NCI-H2029 treated with DMSO at 0.1 percent for 48 hours (cell line): ENCODE measurements at regions not wholly inside any gene's neighbourhood (a gene's known extent, or its start where the extent isn't known, plus 50 kb on each side); places are given as distances from the start of the nearest gene placed in this dataset.

ENCODE experiments used
- DNase-seq: peaks from one replicate; lab custom pipeline; 2025; lab: John Stamatoyannopoulos, UW

DNA sequence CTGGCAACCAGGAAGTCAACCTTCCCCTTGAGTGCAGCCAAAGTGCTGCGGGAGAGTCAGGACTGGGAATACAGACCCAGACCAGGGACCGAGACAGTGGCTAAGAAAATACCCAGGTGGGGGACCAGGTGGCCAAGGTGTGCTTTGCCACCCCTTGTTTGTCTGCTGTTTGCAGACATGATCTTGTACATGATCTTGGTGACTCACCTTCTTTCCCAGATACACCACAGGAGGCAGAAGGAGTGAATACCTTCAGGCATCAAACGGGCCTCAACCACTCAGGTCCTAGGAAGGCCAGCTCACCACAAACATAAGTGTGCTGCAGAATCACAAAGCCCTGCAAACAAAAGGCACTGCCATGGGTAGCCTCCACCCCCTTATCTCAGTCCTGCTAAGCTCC lies 62.0 kb downstream of the CNGA2 start:
- no peak for DNase-seq

DNA sequence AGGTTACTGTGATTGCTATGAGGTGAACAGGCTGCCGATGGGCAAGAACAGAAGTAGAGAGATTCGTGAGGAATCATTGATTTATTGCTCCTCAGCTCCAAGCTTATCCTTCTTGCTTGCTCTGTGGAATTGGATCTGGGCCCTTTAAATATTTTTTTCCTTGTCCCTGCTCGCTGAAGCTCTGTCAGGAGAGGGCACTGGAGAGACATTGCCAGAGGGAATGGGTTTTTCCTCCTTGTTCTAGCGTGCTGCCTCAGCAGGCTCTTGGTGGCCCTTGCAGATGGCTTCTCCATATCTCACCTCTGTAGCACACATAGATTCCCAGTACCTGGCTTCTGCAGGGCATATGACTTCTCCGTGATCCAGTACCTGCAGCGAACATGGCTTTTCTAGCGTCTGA lies 67.4 kb downstream of the CNGA2 start:
- DNase-seq, result no peak

DNA sequence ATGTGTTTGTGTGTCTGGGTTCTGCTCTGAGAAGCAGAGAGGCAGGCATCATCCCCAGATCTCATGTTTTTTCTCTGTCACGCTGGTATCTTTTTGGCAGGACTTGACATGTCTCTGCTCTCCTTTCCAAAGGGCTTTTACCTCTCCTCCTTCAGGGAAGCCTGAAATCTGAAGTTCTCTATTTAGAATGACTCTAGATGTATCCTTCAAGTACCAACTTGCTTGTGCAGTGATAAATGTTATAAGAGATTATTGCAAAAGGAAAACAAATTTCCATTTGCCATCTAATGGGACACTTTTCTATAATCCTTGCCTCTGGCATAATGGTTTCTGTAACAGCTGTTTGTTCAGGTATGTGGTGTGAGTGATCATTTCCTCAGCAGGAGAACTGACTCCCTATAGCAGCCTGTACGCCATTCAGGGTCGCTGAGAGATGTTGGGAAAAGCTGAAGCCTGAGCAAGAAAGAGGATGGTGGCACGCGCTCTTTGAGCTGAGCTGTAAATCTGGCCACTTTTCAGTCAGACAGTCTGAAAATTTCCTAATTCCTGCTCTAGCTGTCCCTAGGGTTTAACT lies 72.5 kb downstream of the CNGA2 start:
- no peak for DNase-seq

DNA sequence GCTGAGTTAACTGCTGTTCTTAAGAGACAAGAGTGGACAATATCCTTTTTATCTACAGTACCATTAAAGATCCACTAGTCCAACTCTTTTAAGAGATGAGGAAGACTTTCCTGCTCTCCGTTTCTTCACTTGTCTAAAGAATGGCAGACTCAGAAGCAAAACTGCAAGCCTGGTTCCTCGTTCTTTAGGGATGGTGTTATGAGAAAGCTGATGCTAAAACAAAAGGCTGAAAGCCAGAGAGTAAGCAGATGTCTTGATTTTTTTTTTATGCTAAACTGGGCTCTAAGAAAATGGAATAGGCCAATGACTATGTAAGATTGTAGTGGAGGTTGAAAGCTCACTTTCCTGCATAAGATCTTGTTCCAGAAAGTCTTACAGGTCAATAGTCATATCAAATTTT lies 78.1 kb downstream of the CNGA2 start:
- no peak for DNase-seq

DNA sequence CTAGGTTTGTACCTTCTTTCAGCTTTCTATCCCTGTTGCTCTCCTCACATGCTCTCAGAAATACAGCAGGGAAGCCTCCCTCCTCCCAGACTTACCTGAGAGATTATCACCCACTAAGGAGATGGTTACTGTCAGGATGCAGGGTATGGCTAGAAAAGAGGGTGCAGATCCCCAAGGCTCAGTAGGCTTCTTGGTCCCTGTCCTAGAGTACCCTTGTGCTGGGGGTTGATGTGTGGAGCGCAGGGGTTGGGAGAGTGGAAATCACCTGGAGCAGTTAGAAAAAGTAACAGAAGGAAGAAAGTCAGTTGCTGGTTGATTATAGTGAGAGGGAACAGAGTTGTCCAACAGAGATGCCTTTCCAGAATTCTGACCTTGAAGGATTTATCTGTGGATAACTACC lies 80.2 kb downstream of the CNGA2 start:
- DNase-seq, result no peak

DNA sequence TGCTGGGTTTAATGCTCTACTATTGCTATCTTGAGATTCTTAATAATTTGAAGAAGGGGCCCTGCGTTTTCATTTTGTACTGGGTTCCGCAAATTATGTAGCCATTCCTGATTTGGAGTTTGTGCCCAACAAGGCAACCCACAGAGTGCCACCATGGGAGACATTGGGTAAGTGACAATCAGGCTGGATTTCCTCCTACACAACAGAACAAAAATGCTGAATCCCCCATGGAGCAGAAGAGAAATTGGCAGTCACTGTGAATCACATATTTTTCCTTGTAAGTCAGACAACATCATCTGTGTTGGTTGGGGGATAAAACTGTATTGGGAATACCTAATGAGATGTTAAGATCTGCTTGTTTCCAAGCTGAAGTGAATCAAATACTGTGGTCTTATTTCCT lies 80.9 kb downstream of the CNGA2 start:
- no peak for DNase-seq

DNA sequence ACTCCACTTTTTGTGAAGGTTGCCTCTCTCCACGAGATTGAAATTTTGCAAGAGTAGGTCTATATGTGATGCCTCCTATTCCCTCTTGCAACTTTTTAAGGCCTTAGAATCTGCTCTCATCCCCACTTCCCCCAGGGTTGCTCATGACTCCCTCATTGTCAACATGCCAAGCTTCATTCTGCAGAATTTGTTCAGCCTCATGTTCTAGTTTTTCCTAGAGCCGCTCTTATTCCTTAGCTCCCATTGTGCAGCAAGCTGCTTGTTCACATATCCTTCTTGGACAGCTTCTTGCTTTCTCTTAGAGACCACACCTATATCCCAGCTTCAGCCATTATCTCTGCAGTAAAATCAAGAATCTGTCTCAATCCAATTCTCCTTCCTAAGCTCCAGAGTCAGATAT lies 82.4 kb downstream of the CNGA2 start:
- no peak for DNase-seq

DNA sequence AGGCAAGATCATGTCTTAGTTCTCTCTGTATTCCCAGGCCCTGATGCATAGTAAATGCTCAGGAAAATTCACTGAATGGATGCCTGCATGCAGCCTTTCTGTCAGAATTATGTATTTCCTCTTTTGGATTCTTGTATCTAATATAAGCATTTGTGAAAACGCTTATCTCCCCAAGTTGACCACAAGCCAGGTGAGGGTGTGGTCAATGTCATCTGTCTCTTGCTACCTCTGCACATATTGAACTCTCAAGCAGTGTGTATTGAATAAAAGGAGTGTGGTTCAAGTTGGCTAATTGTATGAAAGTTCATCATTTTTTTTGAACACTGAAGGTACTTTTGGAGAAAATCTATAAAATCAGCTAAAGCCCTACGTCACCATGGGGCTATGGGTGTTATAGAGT lies 84.3 kb downstream of the CNGA2 start:
- no peak for DNase-seq

DNA sequence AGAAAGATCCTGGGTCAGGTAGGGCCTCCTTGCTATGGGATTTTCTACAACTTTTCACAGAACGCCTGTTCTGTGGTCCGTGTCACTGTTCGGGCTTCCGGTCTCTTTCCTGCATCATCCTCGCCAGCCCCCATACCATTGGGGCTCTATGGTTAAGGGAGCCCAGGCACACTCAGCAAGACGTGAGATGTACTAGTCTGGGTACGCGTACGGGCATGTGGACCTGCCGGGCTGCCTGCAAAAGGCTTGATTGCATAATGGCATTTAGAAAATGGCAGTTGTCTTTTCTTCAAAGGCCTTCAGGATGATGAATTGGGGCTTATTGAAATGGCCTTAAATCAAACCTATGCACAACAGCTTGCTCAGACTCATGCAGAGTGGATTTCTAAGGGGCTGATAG lies 86.7 kb downstream of the CNGA2 start:
- no peak for DNase-seq

DNA sequence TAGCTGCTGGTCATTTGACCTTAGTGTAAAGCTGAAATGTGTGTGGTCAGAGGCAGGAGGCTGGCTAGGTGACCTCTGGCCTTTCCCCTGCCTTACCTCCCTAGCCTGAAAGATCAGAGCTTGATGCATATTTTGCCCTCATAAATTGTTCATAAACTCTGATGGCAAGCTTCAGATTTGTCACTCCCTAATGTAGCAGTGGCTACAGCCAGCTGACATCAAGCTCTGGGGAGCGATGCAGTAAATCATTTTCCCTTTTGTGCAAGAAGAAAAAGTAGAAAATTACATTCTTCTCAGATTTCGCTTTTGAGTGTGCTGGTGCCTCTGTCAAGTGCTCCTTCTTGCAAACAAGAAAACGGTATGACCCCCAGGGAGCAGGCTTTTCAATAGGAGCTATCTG lies 87.7 kb upstream of the MAGEA4 start:
- DNase-seq, result no peak

DNA sequence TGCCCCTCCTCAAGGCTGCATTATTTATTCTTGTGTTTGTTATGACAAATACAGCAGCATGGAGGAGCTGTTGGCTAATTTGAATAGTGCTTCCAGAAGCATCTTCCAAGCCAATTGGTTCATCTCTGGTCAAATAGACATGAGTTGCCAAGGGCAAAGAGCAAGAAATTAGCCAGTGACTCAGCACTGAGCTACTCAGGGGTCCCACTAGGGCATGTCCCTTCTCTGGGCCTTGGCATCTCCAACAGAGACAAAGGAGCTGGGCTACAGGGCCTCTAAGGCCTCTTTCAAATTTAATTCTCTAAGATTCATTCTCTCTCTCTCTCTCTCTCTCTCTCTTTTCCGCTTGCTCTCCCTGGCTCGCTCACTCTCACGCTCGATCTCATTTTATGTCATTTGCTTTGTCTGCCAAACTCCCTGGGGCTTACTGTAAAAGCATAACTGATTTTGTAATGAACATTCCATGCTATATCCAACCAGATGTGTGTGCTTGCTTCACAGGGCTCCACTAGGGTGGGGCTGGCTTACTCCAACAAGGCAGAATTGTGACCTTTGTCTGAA lies 86.7 kb upstream of the MAGEA4 start:
- DNase-seq, result no peak

DNA sequence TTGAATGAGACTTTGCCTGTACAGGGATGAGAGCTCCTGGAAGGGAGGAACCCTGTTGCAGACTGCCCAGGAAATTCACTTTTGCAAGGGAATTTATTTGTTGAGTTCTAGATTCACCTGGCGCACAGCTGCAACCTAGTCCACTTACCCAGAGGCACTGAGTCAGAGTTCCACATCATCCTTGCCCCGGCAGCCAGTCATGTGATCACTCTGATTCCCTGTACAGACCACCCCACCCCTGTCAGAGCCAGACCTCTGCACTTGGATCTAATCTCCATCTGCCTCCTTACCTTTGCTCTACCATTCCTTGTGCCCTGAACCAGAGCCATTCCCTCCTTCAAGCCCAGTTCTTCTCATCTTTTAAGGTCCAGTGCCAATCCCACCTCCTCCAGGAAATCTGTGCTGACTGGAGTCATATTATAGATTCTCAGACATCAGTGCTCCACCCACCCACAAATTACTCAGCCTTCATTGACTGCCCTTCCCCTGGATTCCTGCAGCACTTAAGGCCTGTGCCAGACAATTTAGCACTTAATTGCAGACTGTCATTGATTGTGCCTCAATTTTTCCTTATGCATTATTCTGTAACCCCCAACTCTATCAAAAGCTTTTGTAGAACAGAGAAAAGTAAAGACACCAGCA lies 84.1 kb upstream of the MAGEA4 start:
- DNase-seq, result no peak

DNA sequence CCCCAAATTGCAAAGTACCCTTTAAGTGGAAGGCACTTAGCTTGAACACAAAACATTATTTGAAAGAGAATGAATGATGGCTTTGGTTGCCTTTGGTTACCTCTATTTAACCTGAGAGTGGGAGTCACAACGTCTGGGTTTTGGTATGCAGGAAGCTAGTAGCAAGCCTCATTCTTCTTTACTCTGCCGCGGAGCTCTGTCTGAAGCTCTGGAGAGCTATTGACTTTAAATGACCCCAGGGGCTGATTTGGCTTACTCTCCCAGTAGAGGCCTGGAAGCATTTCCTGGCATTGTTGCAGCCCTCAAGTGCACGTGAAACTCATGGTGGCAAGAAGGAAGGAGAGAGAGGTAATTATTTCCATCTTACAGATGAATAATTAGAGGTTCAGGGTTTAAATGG lies 81.8 kb upstream of the MAGEA4 start:
- peak; percentile 18 for DNase-seq

DNA sequence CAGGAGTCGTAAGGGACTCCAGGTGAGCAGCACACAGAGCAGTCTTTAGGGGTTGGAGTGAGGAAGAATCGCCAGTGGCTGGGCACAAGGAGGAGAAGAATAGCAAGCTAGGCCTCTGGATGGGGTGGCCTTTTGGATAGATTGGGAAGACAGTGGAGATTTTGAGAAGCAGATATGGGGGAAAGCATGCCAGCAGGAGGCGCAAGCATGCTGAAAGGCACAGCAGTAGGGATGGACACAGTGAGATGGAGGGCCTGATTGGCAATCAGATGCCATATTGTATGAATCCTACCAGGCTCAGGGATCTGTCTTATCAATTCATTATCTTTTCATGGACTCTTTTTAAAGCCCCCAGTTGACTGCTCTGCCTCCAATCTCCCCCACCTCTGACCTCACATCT lies 60.4 kb upstream of the MAGEA4 start:
- DNase-seq, result no peak

DNA sequence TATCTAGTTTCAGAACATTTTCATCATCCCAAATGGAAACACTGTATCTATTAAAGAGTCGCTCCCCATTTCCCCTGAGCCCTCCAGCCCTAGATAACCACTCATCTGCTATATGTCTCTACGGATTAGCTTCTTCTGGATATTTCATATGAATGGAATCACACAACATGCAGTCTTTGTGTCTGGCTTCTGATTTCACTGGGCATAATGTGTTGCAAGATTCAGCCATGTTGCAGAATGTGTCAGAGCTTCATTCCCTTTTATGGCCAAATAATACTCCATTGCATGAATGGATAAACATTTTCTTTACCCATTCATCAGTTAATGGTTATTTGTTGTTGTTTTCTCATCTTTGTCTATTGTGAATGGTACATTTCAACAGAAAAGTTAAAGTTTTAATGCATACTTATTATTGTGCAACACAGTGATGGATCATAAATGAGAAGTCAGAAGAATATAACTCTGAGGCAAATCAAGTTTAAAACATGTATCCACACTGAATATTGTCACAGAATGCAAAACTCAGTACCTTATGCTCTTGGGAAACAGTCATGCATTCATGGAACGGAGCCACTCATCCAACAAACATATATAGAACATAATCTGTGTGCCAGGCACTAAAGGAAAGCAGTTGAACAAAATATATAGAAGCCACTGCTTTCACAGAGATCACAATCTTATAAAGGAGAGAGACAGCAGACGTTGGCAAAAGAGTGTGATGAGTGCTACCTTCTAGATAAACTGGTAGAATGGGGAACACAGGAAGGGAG lies 57.8 kb upstream of the MAGEA4 start:
- no peak for DNase-seq

DNA sequence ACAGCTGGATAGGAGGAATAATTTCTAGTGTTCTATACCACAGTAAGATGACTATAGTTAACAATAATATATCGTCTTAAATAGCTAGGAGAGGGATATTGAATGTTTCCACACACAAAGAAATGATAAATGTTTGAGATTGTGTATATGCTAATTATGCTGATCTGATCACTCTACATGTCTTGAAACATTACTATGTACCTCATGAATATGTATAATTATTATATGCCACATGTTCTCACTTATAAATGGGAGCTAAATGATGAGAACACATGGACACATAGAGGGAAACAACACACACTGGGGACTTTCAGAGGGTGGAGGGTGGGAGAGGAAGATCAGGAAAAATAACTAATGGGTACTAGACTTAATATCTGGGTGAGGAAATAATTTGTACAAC lies 53.2 kb upstream of the MAGEA4 start:
- no peak for DNase-seq

DNA sequence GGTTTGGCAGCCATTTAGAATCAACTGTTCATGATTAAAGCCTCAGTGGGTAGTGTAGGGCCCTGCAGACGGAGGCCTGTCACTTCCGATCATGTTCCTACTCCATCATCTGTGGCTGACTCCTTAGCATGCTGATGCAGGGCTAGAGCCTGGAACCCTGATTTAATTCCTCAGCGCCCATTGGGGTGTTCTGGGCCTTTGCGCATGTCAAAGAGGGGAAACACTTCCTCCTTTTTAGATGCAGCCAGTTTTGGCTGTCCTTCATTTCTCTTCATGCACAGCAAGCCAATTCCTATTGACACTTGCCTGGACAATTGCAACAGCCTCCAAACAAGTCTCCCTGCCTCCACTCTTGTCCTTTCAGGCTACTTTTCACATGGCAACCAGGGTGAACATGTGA lies 51.9 kb upstream of the MAGEA4 start:
- DNase-seq, result no peak
